Heart right ventricle (tissue), 16 donors: ENCODE measurements at regions not wholly inside any gene's neighbourhood (a gene's known extent, or its start where the extent isn't known, plus 50 kb on each side); places are given as distances from the start of the nearest gene placed in this dataset.

Experiments used
- ATAC-seq, 8 donors: fragments of 200-7000 bp; cut with Tn5 transposase; one replicate each; pipeline ENCODE4 v1.9.1; 2020; ENCODE audit warnings: mild to moderate bottlenecking in 8 of 8, moderate library complexity in 8 of 8, moderate number of reproducible peaks in 1 of 8
- DNase-seq, 2 donors: peaks; one replicate each; pipeline ENCODE4 v3.0.0-alpha.2; 2020
- H3K27ac ChIP-seq, 10 donors: fragments of 200-600 bp; sonication (generic) in 2 of 10; one replicate each; pipeline versions ENCODE4 v1.5.0 to v1.8.0; 2020 to 2022; ENCODE audit warnings: mild to moderate bottlenecking in 3 of 10
- H3K27me3 ChIP-seq, 7 donors: fragments of 200-600 bp; one replicate each; pipeline ENCODE4 v1.8.0; 2021 to 2022; ENCODE audit warnings: mild to moderate bottlenecking in 2 of 7
- H3K36me3 ChIP-seq, 9 donors: fragments of 200-600 bp; sonication (generic) in 1 of 9; one replicate each; pipeline versions ENCODE4 v1.5.0 to v1.8.0; 2020 to 2022; ENCODE audit warnings: mild to moderate bottlenecking in 2 of 9
- H3K4me1 ChIP-seq, 9 donors: fragments of 200-600 bp; sonication (generic) in 1 of 9; one replicate each; pipeline versions ENCODE4 v1.5.0 to v1.8.0; 2020 to 2022; ENCODE audit warnings: mild to moderate bottlenecking in 4 of 9
- H3K4me3 ChIP-seq, 10 donors: fragments of 200-600 bp; sonication (generic) in 2 of 10; one replicate each; pipeline versions ENCODE4 v1.5.0 to v1.8.0; 2020 to 2022; ENCODE audit warnings: mild to moderate bottlenecking in 7 of 10, moderate library complexity in 2 of 10
- H3K9me3 ChIP-seq, 11 donors: fragments of 200-600 bp in 10 of 11; sonication (generic) in 2 of 11; one replicate each; pipeline versions ENCODE4 v1.5.0 to v1.8.0; 2013 to 2022; ENCODE audit warnings: mild to moderate bottlenecking in 2 of 11, control low read depth in 1 of 11, moderate library complexity in 1 of 11
- CTCF ChIP-seq, 9 donors: fragments of 200-600 bp; sonication (generic) in 2 of 9; IDR thresholded peaks; one replicate each; pipeline versions ENCODE4 v1.5.0 to v1.8.0; 2021 to 2022; ENCODE audit warnings: antibody characterized with exemption in 9 of 9, mild to moderate bottlenecking in 5 of 9, moderate library complexity in 1 of 9
- WGBS, 2 donors: extraction: QIAGEN DNeasy Blood & Tissue Kit; methylation state at CpG; one replicate each; pipeline ENCODE4 v1.1.7; 2013; ENCODE audit warnings: inconsistent platforms in 1 of 2; 5-methylcytosine and 5-hydroxymethylcytosine counted together
- intact Hi-C, 10 donors: fragments of 100-400 bp; cut with DNase I; formaldehyde crosslinking; loops; one replicate each; pipeline versions ENCODE4 v1.11.1 to v1.14.2; 2022
- donor health status: Arrhythmogenic right ventricular cardiomyopathy.
- donor health status: ischemic (EF 13 %, LVEDD 7.1; RV severe dilation, severe dysfunction).
- donor health status: healthy with polysubstance abuse.
- donor health status: DM: no; HTN: yes; CAD: no.
- donor health status: DM: no; HTN: no; CAD: no.
- donor health status: ischemic (EF 25% LVEDD 6.9; RV normal size, moderate dysfunction).
- donor health status: ischemic (EF 25% LVEDD 5.7; RV mildly dilated, moderate dysfunction).
- donor health status: healthy.
- donor health status: DM: yes; HTN: yes; CAD: no.
- donor health status: Ischemic cardiomyopathy.
- donor health status: ischemic (EF 35%, LVEDD 5.7; RV mildly dilated, moderate dysfunction).
- donor health status: nonischemic (EF 11% LVEDD 7.7; RV severe dilation, severe dysfunction).
- donor health status: DM: yes; HTN: yes; CAD: no.
- donor health status: PGD.
- donor health status: ischemic (EF 29% LVEDD 5.4; RV normal size, mild dysfunction).
- donor health status: nonischemic (EF 23%, LVEDD 6.1; RV moderate dilation, normal function).

GRCh38 chr3:169002689-169003088 is 660.8 kb downstream of the MECOM start:
- no peak for DNase-seq
- intact Hi-C loops = no loop called here
- no peak for TF ChIP-seq CTCF (IDR thresholded peaks at IDR 0.05)
- no peak overlapping the region for H3K4me3 ChIP-seq
- ATAC-seq = no peak
- no peaks in the 10 kb centered on the region for H3K9me3 ChIP-seq
- no peaks in the 10 kb centered on the region for H3K36me3 ChIP-seq
- no peaks in the 10 kb centered on the region for H3K4me1 ChIP-seq
- no peak overlapping the region for H3K27ac ChIP-seq
- H3K27me3 ChIP-seq = no peaks in the 10 kb centered on the region

GRCh38 chr3:168998792-168999191 is 664.7 kb downstream of the MECOM start:
- WGBS, 2 donors = 81 to 87% methylated on average over 3 of the region's 3 CpGs
- ATAC-seq = no peak

DNA sequence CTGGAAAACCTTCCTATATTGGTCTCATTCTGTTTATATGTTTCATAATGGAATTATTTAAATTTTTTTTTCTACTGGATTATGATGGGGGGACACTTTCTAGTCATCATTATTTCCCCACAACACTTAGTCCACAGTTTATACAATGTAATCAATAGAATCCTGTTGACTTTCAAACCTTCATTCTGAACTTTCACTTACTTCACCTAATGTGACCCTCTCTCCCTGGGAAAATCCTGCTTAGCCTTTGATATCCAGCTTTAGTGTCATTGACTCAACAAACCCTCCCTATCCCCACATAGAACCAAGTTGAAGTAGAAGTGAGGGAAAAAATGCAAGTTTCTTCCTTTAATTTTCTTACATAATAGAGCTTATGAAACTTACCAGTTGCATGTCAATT is 666.0 kb downstream of the MECOM start:
- Histone ChIP-seq H3K9me3 (no peaks in the 10 kb centered on the region), H3K27me3 (no peaks in the 10 kb centered on the region), H3K27ac (no peak overlapping the region), H3K36me3 (no peaks in the 10 kb centered on the region), H3K4me1 (no peaks in the 10 kb centered on the region), H3K4me3 (no peak overlapping the region)
- TF ChIP-seq CTCF (IDR thresholded peaks at IDR 0.05) = no peak
- ATAC-seq = no peak
- intact Hi-C loops = no loop called here
- no peak for DNase-seq

More at GRCh38 chr3:168998792-168999191, 664.7 kb downstream of the MECOM start:
- TF ChIP-seq CTCF (IDR thresholded peaks at IDR 0.05) = no peak
- no peaks in the 10 kb centered on the region for H3K9me3 ChIP-seq
- no peaks in the 10 kb centered on the region for H3K4me1 ChIP-seq
- H3K36me3 ChIP-seq = no peaks in the 10 kb centered on the region
- H3K4me3 ChIP-seq = no peak overlapping the region
- H3K27ac ChIP-seq = no peak overlapping the region
- no peaks in the 10 kb centered on the region for H3K27me3 ChIP-seq
- intact Hi-C loops = no loop called here
- DNase-seq = no peak

DNA sequence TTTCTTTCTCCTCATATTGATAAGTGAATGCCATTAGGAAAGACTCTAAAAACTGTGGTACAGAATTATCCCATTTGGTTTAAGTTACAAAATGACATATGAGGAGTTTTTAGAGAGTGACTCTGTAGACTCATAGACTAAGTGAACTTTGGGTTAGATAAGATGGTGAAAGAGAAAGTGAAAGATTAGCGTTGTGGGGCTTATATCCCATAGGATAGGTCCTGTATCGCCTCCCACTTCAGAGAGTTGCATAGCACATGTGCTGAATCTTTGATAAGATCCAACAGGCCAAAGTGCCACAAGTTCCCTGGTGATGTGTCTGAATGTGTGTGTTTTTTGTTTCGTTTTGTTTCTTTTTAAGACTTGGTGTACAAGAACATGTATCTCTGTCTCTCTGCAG is 666.9 kb downstream of the MECOM start:
- H3K27me3 ChIP-seq = no peaks in the 10 kb centered on the region
- no peak for DNase-seq
- intact Hi-C loops = no loop called here
- WGBS, 2 donors = 72% methylated on average over 3 of the region's 3 CpGs
- no peaks in the 10 kb centered on the region for H3K9me3 ChIP-seq
- H3K4me1 ChIP-seq = no peaks in the 10 kb centered on the region
- no peaks in the 10 kb centered on the region for H3K36me3 ChIP-seq
- no peak overlapping the region for H3K4me3 ChIP-seq
- H3K27ac ChIP-seq = no peak overlapping the region
- no peak for ATAC-seq
- TF ChIP-seq CTCF (IDR thresholded peaks at IDR 0.05) = no peak

GRCh38 chr3:168995129-168995528 is 668.4 kb downstream of the MECOM start:
- Histone ChIP-seq H3K4me3 (no peak overlapping the region), H3K36me3 (no peaks in the 10 kb centered on the region), H3K9me3 (no peaks in the 10 kb centered on the region), H3K4me1 (peaks cover 0 to 2% (median 0%) of the 10 kb centered on the region in 9 donors), H3K27ac (no peak overlapping the region), H3K27me3 (no peaks in the 10 kb centered on the region)
- DNase-seq (no peak), ATAC-seq (no peak)
- intact Hi-C loops = no loop called here
- TF ChIP-seq CTCF (IDR thresholded peaks at IDR 0.05) = no peak
- 94 to 96% methylated on average over 6 of the region's 6 CpGs for WGBS, 2 donors
